ENCODE measurements at regions not wholly inside any gene's neighbourhood (a gene's known extent, or its start where the extent isn't known, plus 50 kb on each side); places are given as distances from the start of the nearest gene placed in this dataset.
"Not testable (repeated sequence)": the region's sequence is repeated elsewhere in the genome, so short reads cannot be mapped to it uniquely, and the experiment has no call there.

GRCh38 chr16:55056585-55057401, 126.1 kb downstream of the IRX5 start:
- DNase-seq (ENCODE audit: low read depth in 4 of 6, low spot score in 6 of 6) = peak in 5 of 6 donors; percentile 7 to 79 (median 35)
- H3K27me3 ChIP-seq (ENCODE audit: control insufficient read depth, insufficient read depth, low read length) = peaks cover 19% of the 10 kb centered on the region

GRCh38 chr16:55057866-55058265, 127.2 kb downstream of the IRX5 start:
- Histone ChIP-seq H3K36me3 (ENCODE audit: control insufficient read depth, insufficient read depth, low read length) (no peaks in the 10 kb centered on the region), H3K4me3 (ENCODE audit: low read depth, low read length) (no peak overlapping the region), H3K9me3 (ENCODE audit: control insufficient read depth, insufficient read depth, low read length) (no peaks in the 10 kb centered on the region), H3K27me3 (ENCODE audit: control insufficient read depth, insufficient read depth, low read length) (peaks cover 19% of the 10 kb centered on the region), H3K4me1 (ENCODE audit: control insufficient read depth, insufficient read depth, low read length) (peaks cover 15% of the 10 kb centered on the region), H3K27ac (ENCODE audit: low read depth, low read length) (no peak overlapping the region)
- no peak for DNase-seq (ENCODE audit: low read depth in 4 of 6, low spot score in 6 of 6)
- 95% methylated on average over 4 of the region's 6 CpGs for whole genome bisulfite sequencing (ENCODE audit: insufficient coverage)

More at GRCh38 chr16:55056585-55057401, 126.1 kb downstream of the IRX5 start:
- under 1% methylated on average over 58 of the region's 64 CpGs for WGBS (ENCODE audit: insufficient coverage)
- Histone ChIP-seq H3K36me3 (ENCODE audit: control insufficient read depth, insufficient read depth, low read length) (no peaks in the 10 kb centered on the region), H3K27ac (ENCODE audit: low read depth, low read length) (no peak overlapping the region), H3K4me3 (ENCODE audit: low read depth, low read length) (peak overlapping the region; percentile 28), H3K4me1 (ENCODE audit: control insufficient read depth, insufficient read depth, low read length) (peaks cover 15% of the 10 kb centered on the region), H3K9me3 (ENCODE audit: control insufficient read depth, insufficient read depth, low read length) (no peaks in the 10 kb centered on the region)

- Histone ChIP-seq H3K4me1 (ENCODE audit: control insufficient read depth, insufficient read depth, low read length) (peaks cover 15% of the 10 kb centered on the region), H3K27ac (ENCODE audit: low read depth, low read length) (no peak overlapping the region), H3K4me3 (ENCODE audit: low read depth, low read length) (no peak overlapping the region), H3K36me3 (ENCODE audit: control insufficient read depth, insufficient read depth, low read length) (no peaks in the 10 kb centered on the region), H3K27me3 (ENCODE audit: control insufficient read depth, insufficient read depth, low read length) (peaks cover 19% of the 10 kb centered on the region), H3K9me3 (ENCODE audit: control insufficient read depth, insufficient read depth, low read length) (no peaks in the 10 kb centered on the region)
- DNase-seq (ENCODE audit: low read depth in 4 of 6, low spot score in 6 of 6) = no peak
- 100% methylated on average over 2 of the region's 4 CpGs for WGBS (ENCODE audit: insufficient coverage)
These were observed 127.9 kb downstream of the IRX5 start for GRCh38 chr16:55058576-55058975.

- Histone ChIP-seq H3K27ac (ENCODE audit: low read depth, low read length) (no peak overlapping the region), H3K36me3 (ENCODE audit: control insufficient read depth, insufficient read depth, low read length) (no peaks in the 10 kb centered on the region), H3K4me3 (ENCODE audit: low read depth, low read length) (no peak overlapping the region), H3K4me1 (ENCODE audit: control insufficient read depth, insufficient read depth, low read length) (peaks cover 15% of the 10 kb centered on the region), H3K27me3 (ENCODE audit: control insufficient read depth, insufficient read depth, low read length) (peaks cover 19% of the 10 kb centered on the region), H3K9me3 (ENCODE audit: control insufficient read depth, insufficient read depth, low read length) (no peaks in the 10 kb centered on the region)
- no peak for DNase-seq (ENCODE audit: low read depth in 4 of 6, low spot score in 6 of 6)
- WGBS (ENCODE audit: insufficient coverage) = 93% methylated on average over 2 of the region's 2 CpGs
These were observed 128.5 kb downstream of the IRX5 start for GRCh38 chr16:55059146-55059545.

GRCh38 chr16:55061126-55061525, 130.5 kb downstream of the IRX5 start:
- 100% methylated on average over 1 of the region's 1 CpG for WGBS (ENCODE audit: insufficient coverage)
- no peak for DNase-seq (ENCODE audit: low read depth in 4 of 6, low spot score in 6 of 6)
- no peaks in the 10 kb centered on the region for H3K36me3 ChIP-seq (ENCODE audit: control insufficient read depth, insufficient read depth, low read length)

GRCh38 chr16:55062442-55062841, 131.8 kb downstream of the IRX5 start:
- no peak for DNase-seq (ENCODE audit: low read depth in 4 of 6, low spot score in 6 of 6)
- H3K27ac ChIP-seq (ENCODE audit: low read depth, low read length) = no peak overlapping the region

More at GRCh38 chr16:55061126-55061525, 130.5 kb downstream of the IRX5 start:
- no peak overlapping the region for H3K4me3 ChIP-seq (ENCODE audit: low read depth, low read length)
- H3K27ac ChIP-seq (ENCODE audit: low read depth, low read length) = no peak overlapping the region
- peaks cover 15% of the 10 kb centered on the region for H3K4me1 ChIP-seq (ENCODE audit: control insufficient read depth, insufficient read depth, low read length)
- H3K27me3 ChIP-seq (ENCODE audit: control insufficient read depth, insufficient read depth, low read length) = peaks cover 19% of the 10 kb centered on the region
- no peaks in the 10 kb centered on the region for H3K9me3 ChIP-seq (ENCODE audit: control insufficient read depth, insufficient read depth, low read length)

GRCh38 chr16:55072976-55073375, 142.3 kb downstream of the IRX5 start:
- no peaks in the 10 kb centered on the region for H3K4me1 ChIP-seq (ENCODE audit: control insufficient read depth, insufficient read depth, low read length)
- H3K36me3 ChIP-seq (ENCODE audit: control insufficient read depth, insufficient read depth, low read length) = no peaks in the 10 kb centered on the region
- no peak overlapping the region for H3K27ac ChIP-seq (ENCODE audit: low read depth, low read length)
- no peaks in the 10 kb centered on the region for H3K9me3 ChIP-seq (ENCODE audit: control insufficient read depth, insufficient read depth, low read length)
- H3K4me3 ChIP-seq (ENCODE audit: low read depth, low read length) = no peak overlapping the region
- H3K27me3 ChIP-seq (ENCODE audit: control insufficient read depth, insufficient read depth, low read length) = peaks cover 3% of the 10 kb centered on the region
- WGBS (ENCODE audit: insufficient coverage) = 100% methylated on average over 1 of the region's 1 CpG
- no peak for DNase-seq (ENCODE audit: low read depth in 4 of 6, low spot score in 6 of 6)

More at GRCh38 chr16:55062442-55062841, 131.8 kb downstream of the IRX5 start:
- H3K36me3 ChIP-seq (ENCODE audit: control insufficient read depth, insufficient read depth, low read length) = no peaks in the 10 kb centered on the region
- no peaks in the 10 kb centered on the region for H3K9me3 ChIP-seq (ENCODE audit: control insufficient read depth, insufficient read depth, low read length)
- 94% methylated on average over 2 of the region's 2 CpGs for WGBS (ENCODE audit: insufficient coverage)
- H3K4me3 ChIP-seq (ENCODE audit: low read depth, low read length) = no peak overlapping the region
- peaks cover 8% of the 10 kb centered on the region for H3K27me3 ChIP-seq (ENCODE audit: control insufficient read depth, insufficient read depth, low read length)
- peaks cover 3% of the 10 kb centered on the region for H3K4me1 ChIP-seq (ENCODE audit: control insufficient read depth, insufficient read depth, low read length)

- Histone ChIP-seq H3K4me3 (ENCODE audit: low read depth, low read length) (no peak overlapping the region), H3K36me3 (ENCODE audit: control insufficient read depth, insufficient read depth, low read length) (no peaks in the 10 kb centered on the region), H3K9me3 (ENCODE audit: control insufficient read depth, insufficient read depth, low read length) (no peaks in the 10 kb centered on the region), H3K27me3 (ENCODE audit: control insufficient read depth, insufficient read depth, low read length) (peaks cover 3% of the 10 kb centered on the region), H3K4me1 (ENCODE audit: control insufficient read depth, insufficient read depth, low read length) (no peaks in the 10 kb centered on the region), H3K27ac (ENCODE audit: low read depth, low read length) (no peak overlapping the region)
- no peak for DNase-seq (ENCODE audit: low read depth in 4 of 6, low spot score in 6 of 6)
- WGBS (ENCODE audit: insufficient coverage) = 100% methylated on average over 3 of the region's 4 CpGs
These were observed 143.2 kb downstream of the IRX5 start for GRCh38 chr16:55073830-55074229.

GRCh38 chr16:55075208-55075607, 144.5 kb downstream of the IRX5 start:
- not testable (repeated sequence) for DNase-seq (ENCODE audit: low read depth in 4 of 6, low spot score in 6 of 6); H3K36me3 ChIP-seq (ENCODE audit: control insufficient read depth, insufficient read depth, low read length); H3K9me3 ChIP-seq (ENCODE audit: control insufficient read depth, insufficient read depth, low read length); H3K27ac ChIP-seq (ENCODE audit: low read depth, low read length); H3K27me3 ChIP-seq (ENCODE audit: control insufficient read depth, insufficient read depth, low read length); H3K4me3 ChIP-seq (ENCODE audit: low read depth, low read length); H3K4me1 ChIP-seq (ENCODE audit: control insufficient read depth, insufficient read depth, low read length)
- no CpG with 5 or more reads among the region's 7 CpGs for WGBS (ENCODE audit: insufficient coverage)

- Histone ChIP-seq H3K4me3 (ENCODE audit: low read depth, low read length) (no peak overlapping the region), H3K9me3 (ENCODE audit: control insufficient read depth, insufficient read depth, low read length) (no peaks in the 10 kb centered on the region)
- 80% methylated on average over 1 of the region's 1 CpG for WGBS (ENCODE audit: insufficient coverage)
These were observed 145.4 kb downstream of the IRX5 start for GRCh38 chr16:55076053-55076452.

More at GRCh38 chr16:55076053-55076452, 145.4 kb downstream of the IRX5 start:
- DNase-seq (ENCODE audit: low read depth in 4 of 6, low spot score in 6 of 6) = no peak
- Histone ChIP-seq H3K4me1 (ENCODE audit: control insufficient read depth, insufficient read depth, low read length) (no peaks in the 10 kb centered on the region), H3K27me3 (ENCODE audit: control insufficient read depth, insufficient read depth, low read length) (peaks cover 3% of the 10 kb centered on the region), H3K27ac (ENCODE audit: low read depth, low read length) (no peak overlapping the region), H3K36me3 (ENCODE audit: control insufficient read depth, insufficient read depth, low read length) (no peaks in the 10 kb centered on the region)

Data from spinal cord (tissue), 9 donors.